GM13977 (cell line): ENCODE measurements at regions not wholly inside any gene's neighbourhood (a gene's known extent, or its start where the extent isn't known, plus 50 kb on each side); places are given as distances from the start of the nearest gene placed in this dataset.

Experiments
- DNase-seq: peaks from one replicate; pipeline ENCODE4 v3.0.0; 2012; ENCODE audit warnings: low spot score
- CTCF ChIP-seq: IDR thresholded peaks from 2 replicates; pipeline ENCODE4 v1.5.1; 2012; ENCODE audit warnings: mild to moderate bottlenecking, control low read depth; ENCODE audit not compliant: insufficient read depth; ENCODE audit errors: extremely low read depth, missing control alignments
- in situ Hi-C: fragments of 300-500 bp; cut with MboI; formaldehyde crosslinking; loops from one replicate; pipeline ENCODE4 v1.12.0; 2022; ENCODE audit warnings: low sequenced_read_pairs, low pct_unique_long_range_greater_than_20kb, mixed read lengths, inconsistent platforms; ENCODE audit not compliant: unreplicated experiment

DNA sequence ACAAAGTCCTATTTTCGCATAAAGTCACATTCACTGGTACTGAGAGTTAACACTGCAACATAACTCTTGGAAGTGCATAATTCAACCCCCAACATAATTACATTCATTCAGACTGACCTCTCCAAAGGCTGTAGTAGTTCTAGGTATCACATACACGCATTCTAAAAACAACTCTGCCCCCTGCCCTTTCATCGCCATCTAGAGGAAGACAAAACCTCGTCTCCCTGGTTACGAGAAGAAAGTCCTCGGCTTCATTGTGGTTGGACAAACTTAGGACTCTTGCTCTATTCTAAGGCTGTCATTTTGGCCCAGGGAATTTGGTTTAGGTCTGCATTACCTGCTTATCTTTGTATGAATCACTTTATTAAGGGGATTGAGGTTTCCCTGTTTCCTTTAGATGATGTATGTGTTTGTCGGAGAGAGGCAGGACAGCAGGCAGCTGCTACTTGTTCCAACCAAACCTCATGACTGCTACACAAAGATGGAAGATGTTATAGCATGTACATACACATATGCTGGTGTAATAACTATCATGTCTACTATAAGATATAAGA is 215.4 kb upstream of the NRXN1 start:
- TF ChIP-seq CTCF, result no peak
- in situ Hi-C loops, result no loop called here
- DNase-seq, result no peak

GRCh38 chr2:51243892-51244535 is 212.1 kb upstream of the NRXN1 start:
- in situ Hi-C loops, result no loop called here
- TF ChIP-seq CTCF, result no peak
- no peak for DNase-seq

DNA sequence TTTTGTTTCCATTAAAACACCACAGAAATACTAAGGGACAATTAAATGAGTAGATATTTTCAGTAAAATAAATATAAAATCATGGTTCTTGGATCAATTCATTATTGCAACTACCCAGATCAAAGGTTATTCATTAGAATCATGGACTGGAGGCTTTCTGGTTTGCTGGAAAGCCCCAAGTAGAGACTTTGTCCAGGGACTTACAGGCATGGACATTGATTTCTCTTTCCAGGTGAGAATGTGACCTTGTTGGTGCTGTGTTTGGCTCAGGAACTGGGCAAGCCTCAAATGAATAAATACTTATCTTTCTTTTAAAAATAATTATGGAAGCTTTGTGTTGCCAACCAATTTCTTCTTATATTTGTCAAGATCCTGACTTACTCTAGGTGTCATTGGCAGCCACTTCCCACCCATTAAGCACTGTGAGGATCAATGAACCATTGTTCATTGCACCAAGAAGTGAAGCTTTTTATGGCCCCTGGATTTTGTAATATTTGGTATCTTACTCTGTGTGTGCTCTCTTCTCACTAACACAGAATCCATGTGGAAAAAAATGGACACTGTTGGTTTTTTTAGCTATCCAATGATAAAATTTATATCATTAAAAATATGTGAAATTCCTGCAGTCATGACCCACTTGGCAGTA is 205.8 kb upstream of the NRXN1 start:
- no peak for TF ChIP-seq CTCF
- in situ Hi-C loops, result no loop called here
- no peak for DNase-seq

DNA sequence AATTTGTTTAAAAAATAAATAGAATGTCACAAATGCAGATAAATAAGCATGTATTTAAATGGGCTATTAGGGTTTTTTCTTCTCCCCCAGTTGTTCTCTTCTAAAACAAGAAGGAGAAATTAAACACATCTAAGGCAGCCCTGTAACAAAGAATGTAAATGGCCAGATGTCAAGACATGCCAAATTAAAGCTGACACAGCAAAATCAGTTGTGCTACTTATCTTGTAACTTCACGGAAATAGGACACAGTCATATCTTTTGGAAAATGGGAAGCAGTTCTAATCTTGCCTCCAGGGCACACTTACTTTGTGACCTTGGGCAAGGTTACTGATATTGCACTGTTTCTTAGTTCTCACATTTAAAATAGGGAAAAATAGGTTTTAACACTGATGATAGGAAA is 200.1 kb upstream of the NRXN1 start:
- TF ChIP-seq CTCF, result no peak
- no peak for DNase-seq
- in situ Hi-C loops, result no loop called here

DNA sequence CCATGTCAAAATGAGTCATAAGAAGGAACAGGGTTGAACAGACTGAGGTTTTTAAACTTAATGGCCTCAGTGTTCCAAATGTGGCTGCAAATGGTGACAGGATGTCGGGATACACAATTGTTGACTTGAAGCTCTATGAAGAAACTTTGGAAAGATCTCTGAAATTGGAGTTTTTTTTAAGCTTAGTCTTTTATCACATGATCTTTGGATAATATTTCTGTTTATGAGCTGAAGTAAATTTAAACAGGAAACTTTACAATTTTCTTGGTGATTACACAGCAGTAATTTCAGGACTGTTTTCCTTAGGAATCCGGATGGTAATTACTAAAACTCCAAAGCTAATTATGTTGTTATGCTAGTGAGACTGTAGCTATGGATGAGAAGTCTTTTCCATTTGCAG is 199.1 kb upstream of the NRXN1 start:
- TF ChIP-seq CTCF, result no peak
- no peak for DNase-seq
- in situ Hi-C loops, result no loop called here

GRCh38 chr2:51225377-51225776 is 193.4 kb upstream of the NRXN1 start:
- no peak for DNase-seq
- in situ Hi-C loops, result no loop called here
- no peak for TF ChIP-seq CTCF
